ENCODE measurements at regions not wholly inside any gene's neighbourhood (a gene's known extent, or its start where the extent isn't known, plus 50 kb on each side); places are given as distances from the start of the nearest gene placed in this dataset.

DNA sequence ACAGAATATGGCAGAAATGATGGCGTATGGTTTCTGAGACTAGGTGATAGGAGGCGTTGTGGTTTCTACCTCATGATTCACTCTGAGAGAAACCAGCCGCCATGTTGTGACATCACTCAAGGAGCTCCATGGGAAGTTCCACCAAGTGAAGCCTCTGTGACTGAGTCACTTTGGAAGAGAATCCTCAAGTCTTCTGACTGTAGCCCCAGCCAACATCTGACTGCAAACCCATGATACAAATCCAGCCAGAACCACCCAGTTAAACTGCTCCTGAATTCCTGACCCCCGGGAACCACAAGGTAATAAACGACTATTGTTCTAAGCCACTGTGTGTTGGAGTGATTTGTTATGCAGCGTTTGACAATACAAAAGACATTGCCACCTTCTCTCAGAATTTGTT lies 91.1 kb upstream of the CARD11 start:
- H2AFZ ChIP-seq (ENCODE audit: low read length) = no peak overlapping the region
- H3K9ac ChIP-seq (ENCODE audit: insufficient read depth, low read length) = no peak overlapping the region
- DNase-seq (ENCODE audit: low read depth in 2 of 2) = peak in 1 of 2 donors; percentile 24
- H3K4me2 ChIP-seq (ENCODE audit: extremely low read depth, insufficient read depth, low read length) = no peak overlapping the region
- no peaks in the 10 kb centered on the region for H3K36me3 ChIP-seq (ENCODE audit: control insufficient read depth, insufficient read depth, low read length)
- H4K20me1 ChIP-seq (ENCODE audit: control insufficient read depth, extremely low read depth, insufficient read depth, low read length) = no peaks in the 10 kb centered on the region
- TF ChIP-seq, protein P1, sequence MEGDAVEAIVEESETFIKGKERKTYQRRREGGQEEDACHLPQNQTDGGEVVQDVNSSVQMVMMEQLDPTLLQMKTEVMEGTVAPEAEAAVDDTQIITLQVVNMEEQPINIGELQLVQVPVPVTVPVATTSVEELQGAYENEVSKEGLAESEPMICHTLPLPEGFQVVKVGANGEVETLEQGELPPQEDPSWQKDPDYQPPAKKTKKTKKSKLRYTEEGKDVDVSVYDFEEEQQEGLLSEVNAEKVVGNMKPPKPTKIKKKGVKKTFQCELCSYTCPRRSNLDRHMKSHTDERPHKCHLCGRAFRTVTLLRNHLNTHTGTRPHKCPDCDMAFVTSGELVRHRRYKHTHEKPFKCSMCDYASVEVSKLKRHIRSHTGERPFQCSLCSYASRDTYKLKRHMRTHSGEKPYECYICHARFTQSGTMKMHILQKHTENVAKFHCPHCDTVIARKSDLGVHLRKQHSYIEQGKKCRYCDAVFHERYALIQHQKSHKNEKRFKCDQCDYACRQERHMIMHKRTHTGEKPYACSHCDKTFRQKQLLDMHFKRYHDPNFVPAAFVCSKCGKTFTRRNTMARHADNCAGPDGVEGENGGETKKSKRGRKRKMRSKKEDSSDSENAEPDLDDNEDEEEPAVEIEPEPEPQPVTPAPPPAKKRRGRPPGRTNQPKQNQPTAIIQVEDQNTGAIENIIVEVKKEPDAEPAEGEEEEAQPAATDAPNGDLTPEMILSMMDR (conservative IDR thresholded peaks at IDR 0.05 in 1 of 2, IDR thresholded peaks at IDR 0.05 in 1 of 2; ENCODE audit: low read depth in 1 of 2, low read length in 2 of 2) = no peak
- TF ChIP-seq EZH2 (IDR thresholded peaks at IDR 0.05; ENCODE audit: low read length, missing control alignments) = no peak
- H3K9me3 ChIP-seq (ENCODE audit: control insufficient read depth, insufficient read depth, low read depth, low read length) = no peaks in the 10 kb centered on the region
- no peaks in the 10 kb centered on the region for H3K4me1 ChIP-seq (ENCODE audit: control insufficient read depth, extremely low read depth, insufficient read depth, low read length)
- H3K27ac ChIP-seq (ENCODE audit: insufficient read depth, low read length) = no peak overlapping the region
- no peak overlapping the region for H3K4me3 ChIP-seq (replicated peaks in 1 of 4; ENCODE audit: control extremely low read depth in 1 of 4, insufficient read depth in 1 of 4, low read depth in 3 of 4, low read length in 4 of 4)
- H3K79me2 ChIP-seq (ENCODE audit: control insufficient read depth, insufficient read depth, low read length) = no peaks in the 10 kb centered on the region
- H3K27me3 ChIP-seq (ENCODE audit: control insufficient read depth, insufficient read depth, low read length) = no peaks in the 10 kb centered on the region

DNA sequence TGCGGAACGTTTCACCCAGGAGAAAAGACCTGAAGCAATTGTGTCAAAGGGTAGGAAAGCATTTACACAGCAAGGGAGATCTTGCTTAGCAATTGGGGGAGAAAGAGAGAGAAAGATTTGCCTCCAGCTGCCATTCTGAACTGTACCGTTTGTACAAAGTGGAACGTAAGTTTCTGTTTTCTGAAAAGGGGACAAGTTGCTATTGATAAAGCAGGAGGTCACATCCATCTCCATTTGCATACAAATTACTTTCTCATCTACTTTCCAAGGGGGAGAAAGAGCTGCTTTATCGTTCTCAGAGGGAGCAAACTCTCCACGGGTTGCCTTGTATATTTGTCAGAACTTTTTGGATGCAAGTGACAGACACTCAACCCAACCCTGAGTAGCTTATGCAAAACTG lies 92.0 kb upstream of the CARD11 start:
- H3K79me2 ChIP-seq (ENCODE audit: control insufficient read depth, insufficient read depth, low read length) = no peaks in the 10 kb centered on the region
- H3K27me3 ChIP-seq (ENCODE audit: control insufficient read depth, insufficient read depth, low read length) = no peaks in the 10 kb centered on the region
- H3K9ac ChIP-seq (ENCODE audit: insufficient read depth, low read length) = no peak overlapping the region
- no peak overlapping the region for H3K4me2 ChIP-seq (ENCODE audit: extremely low read depth, insufficient read depth, low read length)
- H4K20me1 ChIP-seq (ENCODE audit: control insufficient read depth, extremely low read depth, insufficient read depth, low read length) = no peaks in the 10 kb centered on the region
- no peaks in the 10 kb centered on the region for H3K9me3 ChIP-seq (ENCODE audit: control insufficient read depth, insufficient read depth, low read depth, low read length)
- no peak overlapping the region for H3K4me3 ChIP-seq (replicated peaks in 1 of 4; ENCODE audit: control extremely low read depth in 1 of 4, insufficient read depth in 1 of 4, low read depth in 3 of 4, low read length in 4 of 4)
- TF ChIP-seq EZH2 (IDR thresholded peaks at IDR 0.05; ENCODE audit: low read length, missing control alignments) = no peak
- TF ChIP-seq, protein P1 (conservative IDR thresholded peaks at IDR 0.05 in 1 of 2, IDR thresholded peaks at IDR 0.05 in 1 of 2; ENCODE audit: low read depth in 1 of 2, low read length in 2 of 2) = no peak
- no peak overlapping the region for H3K27ac ChIP-seq (ENCODE audit: insufficient read depth, low read length)
- no peak for DNase-seq (ENCODE audit: low read depth in 2 of 2)
- no peaks in the 10 kb centered on the region for H3K36me3 ChIP-seq (ENCODE audit: control insufficient read depth, insufficient read depth, low read length)
- no peaks in the 10 kb centered on the region for H3K4me1 ChIP-seq (ENCODE audit: control insufficient read depth, extremely low read depth, insufficient read depth, low read length)
- H2AFZ ChIP-seq (ENCODE audit: low read length) = no peak overlapping the region

DNA sequence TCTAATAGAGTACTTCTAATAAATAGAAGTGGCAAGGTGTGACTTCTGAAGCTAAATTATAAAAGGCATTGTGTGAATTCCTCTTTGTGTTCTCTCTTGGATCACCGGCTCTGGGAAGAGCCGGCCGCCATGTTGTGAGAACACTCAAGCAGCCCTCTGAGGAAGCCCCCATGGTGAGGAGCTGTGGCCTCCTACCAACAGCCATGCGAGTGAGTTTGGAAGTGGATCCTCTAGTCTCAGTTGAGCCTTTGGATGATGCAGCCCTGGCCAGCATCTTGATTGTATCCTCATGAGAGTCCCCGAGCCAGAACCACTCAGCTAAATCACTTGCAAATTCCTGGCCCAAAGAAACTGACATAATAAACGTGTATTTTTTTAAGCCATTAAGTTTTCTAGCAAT lies 94.5 kb upstream of the CARD11 start:
- Histone ChIP-seq H4K20me1 (ENCODE audit: control insufficient read depth, extremely low read depth, insufficient read depth, low read length) (no peaks in the 10 kb centered on the region), H3K36me3 (ENCODE audit: control insufficient read depth, insufficient read depth, low read length) (no peaks in the 10 kb centered on the region), H3K9me3 (ENCODE audit: control insufficient read depth, insufficient read depth, low read depth, low read length) (no peaks in the 10 kb centered on the region), H3K9ac (ENCODE audit: insufficient read depth, low read length) (no peak overlapping the region), H3K27ac (ENCODE audit: insufficient read depth, low read length) (no peak overlapping the region), H3K4me2 (ENCODE audit: extremely low read depth, insufficient read depth, low read length) (no peak overlapping the region), H3K4me1 (ENCODE audit: control insufficient read depth, extremely low read depth, insufficient read depth, low read length) (no peaks in the 10 kb centered on the region), H2AFZ (ENCODE audit: low read length) (no peak overlapping the region), H3K27me3 (ENCODE audit: control insufficient read depth, insufficient read depth, low read length) (no peaks in the 10 kb centered on the region), H3K79me2 (ENCODE audit: control insufficient read depth, insufficient read depth, low read length) (no peaks in the 10 kb centered on the region), H3K4me3 (replicated peaks in 1 of 4; ENCODE audit: control extremely low read depth in 1 of 4, insufficient read depth in 1 of 4, low read depth in 3 of 4, low read length in 4 of 4) (no peak overlapping the region)
- TF ChIP-seq EZH2 (IDR thresholded peaks at IDR 0.05; ENCODE audit: low read length, missing control alignments) = no peak
- TF ChIP-seq, protein P1 (conservative IDR thresholded peaks at IDR 0.05 in 1 of 2, IDR thresholded peaks at IDR 0.05 in 1 of 2; ENCODE audit: low read depth in 1 of 2, low read length in 2 of 2) = no peak
- no peak for DNase-seq (ENCODE audit: low read depth in 2 of 2)

Data from fibroblast of lung (primary cell).